Transverse colon (tissue), 4 donors: ENCODE measurements at regions not wholly inside any gene's neighbourhood (a gene's known extent, or its start where the extent isn't known, plus 50 kb on each side); places are given as distances from the start of the nearest gene placed in this dataset.

ENCODE experiments used
- DNase-seq: peaks from one replicate; pipeline ENCODE4 v3.0.0-alpha.2; 2019
- H3K27ac ChIP-seq, 4 donors: fragments of 200-600 bp; sonication (generic); 2 replicates each; pipeline ENCODE4 v1.5.1; 2016 to 2018; ENCODE audit warnings: inconsistent platforms in 4 of 4
- H3K27me3 ChIP-seq: fragments of 200-600 bp; sonication (generic); 2 replicates; pipeline ENCODE4 v1.5.1; 2017; ENCODE audit warnings: inconsistent platforms
- H3K36me3 ChIP-seq, 4 donors: fragments of 200-600 bp; sonication (generic); 2 replicates each; pipeline ENCODE4 v1.5.1; 2017 to 2019; ENCODE audit warnings: inconsistent platforms in 4 of 4
- H3K4me1 ChIP-seq, 4 donors: fragments of 200-600 bp; sonication (generic); 2 replicates each; pipeline ENCODE4 v1.5.1; 2017 to 2020; ENCODE audit warnings: inconsistent platforms in 4 of 4
- H3K4me3 ChIP-seq, 4 donors: fragments of 200-600 bp; sonication (generic); 1 replicate in 1 of 4; 2 replicates in 3 of 4; pipeline versions ENCODE4 v1.5.1 to v1.6.1; 2017 to 2019; ENCODE audit warnings: inconsistent platforms in 4 of 4
- H3K9me3 ChIP-seq, 2 donors: fragments of 200-600 bp; sonication (generic); 2 replicates each; pipeline ENCODE4 v1.5.1; 2017 to 2019; ENCODE audit warnings: inconsistent platforms in 2 of 2
- CTCF ChIP-seq, 5 experiments: fragments of 200-600 bp in 3 of 5; fragments of 450-650 bp in 2 of 5; sonication (generic) in 3 of 5; IDR thresholded peaks; 1 replicate in 2 of 5; 2 replicates in 3 of 5; pipeline ENCODE4 v1.5.1; 2016 to 2017; ENCODE audit warnings: antibody characterized with exemption in 5 of 5, inconsistent platforms in 3 of 5, mild to moderate bottlenecking in 2 of 5, moderate library complexity in 1 of 5
- EP300 ChIP-seq: sonication (generic); formaldehyde crosslinking; IDR thresholded peaks from one replicate; pipeline ENCODE4 v1.6.1; 2017; ENCODE audit warnings: antibody characterized with exemption, low read depth
- POLR2A ChIP-seq: fragments of 450-650 bp; IDR thresholded peaks from one replicate; pipeline ENCODE4 v1.6.1; 2016; ENCODE audit warnings: antibody characterized with exemption, mild to moderate bottlenecking, moderate library complexity
- POLR2AphosphoS5 ChIP-seq, 3 donors: sonication (generic); formaldehyde crosslinking; IDR thresholded peaks; one replicate each; pipeline ENCODE4 v1.6.1; 2016; ENCODE audit warnings: antibody characterized with exemption in 3 of 3
- WGBS, 2 donors: methylation state at CpG; one replicate each; pipeline ENCODE4 v1.1.5; 2018; ENCODE audit warnings: low coverage in 1 of 2; 5-methylcytosine and 5-hydroxymethylcytosine counted together
- in situ Hi-C, 4 donors: fragments of 200-750 bp; cut with MboI; loops; one replicate each; pipeline versions ENCODE4 v1.15.0 to v1.15.1; 2017; ENCODE audit warnings: low sequenced_read_pairs in 3 of 4, low pct_ligation_motif_present in 1 of 4, low pct_unique_long_range_greater_than_20kb in 1 of 4
- intact Hi-C: fragments of 100-400 bp; cut with DNase I; formaldehyde crosslinking; loops from one replicate; pipeline ENCODE4 v1.15.1; 2023; ENCODE audit warnings: low total_unique reads

GRCh38 chr3:155007729-155008128 is 72.4 kb upstream of the MME start:
- WGBS, 2 donors: 76% methylated on average over 3 of the region's 3 CpGs
- no peaks in the 10 kb centered on the region for H3K9me3 ChIP-seq
- no peak for DNase-seq

DNA sequence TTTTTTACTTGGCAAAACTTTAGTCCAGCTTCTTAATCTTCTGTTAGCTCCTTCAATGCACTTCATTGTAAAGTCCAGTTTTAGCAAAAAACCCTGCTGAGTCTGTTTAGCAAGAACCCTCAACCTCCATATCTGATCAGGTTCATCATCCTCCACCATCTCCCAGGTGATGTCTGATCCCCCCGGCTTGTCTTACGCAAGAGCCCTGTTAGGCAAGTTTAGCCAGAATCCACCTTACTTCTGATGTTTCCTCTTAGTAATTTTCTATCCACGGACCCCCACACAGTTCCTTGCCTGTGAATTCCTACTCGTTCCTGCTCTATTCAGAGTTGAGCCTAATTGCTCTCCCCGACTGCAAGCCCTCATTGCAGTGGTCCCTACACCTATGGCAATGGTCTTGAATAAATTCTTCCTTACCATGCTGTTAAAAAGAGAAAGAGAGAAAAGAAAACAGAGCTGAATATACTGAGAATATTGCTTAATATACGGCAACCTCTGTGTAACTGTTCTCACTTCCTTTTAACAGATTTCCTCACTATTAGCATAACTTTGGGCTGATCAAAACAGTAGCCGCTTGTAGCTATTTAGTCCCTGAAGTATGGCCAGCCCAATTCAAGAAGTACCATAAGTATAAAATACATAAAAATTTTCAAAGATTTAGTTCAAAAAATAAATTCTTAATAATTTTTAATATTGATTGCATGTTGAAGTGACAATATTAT is 78.7 kb upstream of the MME start:
- no peaks in the 10 kb centered on the region for H3K4me1 ChIP-seq
- in situ Hi-C loops: no loop called here
- no peak overlapping the region for H3K27ac ChIP-seq
- TF ChIP-seq POLR2A (no peak), CTCF (IDR thresholded peaks at IDR 0.05) (no peak), POLR2AphosphoS5 (IDR thresholded peaks at IDR 0.05) (no peak), EP300 (no peak)
- DNase-seq: no peak
- H3K9me3 ChIP-seq: no peaks in the 10 kb centered on the region
- no peak overlapping the region for H3K4me3 ChIP-seq
- H3K36me3 ChIP-seq: no peaks in the 10 kb centered on the region
- intact Hi-C loops: no loop called here
- 68 to 74% methylated on average over 7 of the region's 7 CpGs for WGBS, 2 donors
- H3K27me3 ChIP-seq: no peaks in the 10 kb centered on the region

More at GRCh38 chr3:155007729-155008128, 72.4 kb upstream of the MME start:
- TF ChIP-seq POLR2A: no peak
- TF ChIP-seq CTCF (IDR thresholded peaks at IDR 0.05): no peak
- TF ChIP-seq EP300: no peak
- no peak for TF ChIP-seq POLR2AphosphoS5 (IDR thresholded peaks at IDR 0.05)
- Histone ChIP-seq H3K27me3 (no peaks in the 10 kb centered on the region), H3K36me3 (no peaks in the 10 kb centered on the region), H3K4me1 (no peaks in the 10 kb centered on the region), H3K4me3 (no peak overlapping the region), H3K27ac (no peak overlapping the region)
- intact Hi-C loops (no loop called here), in situ Hi-C loops (no loop called here)

DNA sequence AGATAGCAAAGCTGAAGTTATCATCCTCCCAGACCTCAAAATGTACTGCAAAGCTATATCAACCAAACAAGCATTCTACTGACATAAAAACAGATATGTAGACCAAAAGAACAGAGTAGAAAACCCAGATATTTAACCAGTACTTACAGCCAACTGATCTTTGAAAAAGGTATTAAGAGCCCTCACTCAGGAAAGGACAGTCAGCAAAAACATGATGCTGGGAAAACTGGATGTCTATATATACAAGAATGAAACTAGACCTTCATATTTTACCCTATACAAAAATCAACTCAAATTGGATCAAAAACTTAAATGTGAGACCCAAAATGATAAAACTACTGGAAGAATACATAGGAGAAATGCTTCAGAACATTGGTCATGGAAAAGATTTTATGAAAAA is 87.5 kb upstream of the MME start:
- no peak overlapping the region for H3K27ac ChIP-seq

GRCh38 chr3:154990543-154990942 is 89.6 kb upstream of the MME start:
- DNase-seq: no peak
- in situ Hi-C loops: no loop called here
- H3K4me1 ChIP-seq: no peaks in the 10 kb centered on the region
- H3K9me3 ChIP-seq: no peaks in the 10 kb centered on the region
- no peak overlapping the region for H3K4me3 ChIP-seq
- H3K27me3 ChIP-seq: no peaks in the 10 kb centered on the region
- no peaks in the 10 kb centered on the region for H3K36me3 ChIP-seq
- intact Hi-C loops: no loop called here
- TF ChIP-seq EP300: no peak
- TF ChIP-seq CTCF (IDR thresholded peaks at IDR 0.05): no peak
- TF ChIP-seq POLR2A: no peak
- TF ChIP-seq POLR2AphosphoS5 (IDR thresholded peaks at IDR 0.05): no peak
- no peak overlapping the region for H3K27ac ChIP-seq

More for the DNA sequence above, 87.5 kb upstream of the MME start:
- in situ Hi-C loops (no loop called here), intact Hi-C loops (no loop called here)
- no peaks in the 10 kb centered on the region for H3K9me3 ChIP-seq
- H3K36me3 ChIP-seq: no peaks in the 10 kb centered on the region
- no peaks in the 10 kb centered on the region for H3K4me1 ChIP-seq
- DNase-seq: no peak
- H3K4me3 ChIP-seq: no peak overlapping the region
- H3K27me3 ChIP-seq: no peaks in the 10 kb centered on the region
- TF ChIP-seq CTCF (IDR thresholded peaks at IDR 0.05) (no peak), POLR2AphosphoS5 (IDR thresholded peaks at IDR 0.05) (no peak), POLR2A (no peak), EP300 (no peak)
